SHP77 (cell line): ENCODE measurements at regions not wholly inside any gene's neighbourhood (a gene's known extent, or its start where the extent isn't known, plus 50 kb on each side); places are given as distances from the start of the nearest gene placed in this dataset.
"Not testable (repeated sequence)": the region's sequence is repeated elsewhere in the genome, so short reads cannot be mapped to it uniquely, and the experiment has no call there.

Experiments used
- DNase-seq, 2 experiments: peaks; one replicate each; lab custom pipeline; 2025; lab: John Stamatoyannopoulos, UW

GRCh38 chr1:96074876-96075577 is 646.6 kb upstream of the PTBP2 start:
- DNase-seq: no peak

- DNase-seq: no peak
These were observed 645.7 kb upstream of the PTBP2 start for GRCh38 chr1:96075704-96076455.

- no peak for DNase-seq
These were observed 645.0 kb upstream of the PTBP2 start for GRCh38 chr1:96076589-96076988.

GRCh38 chr1:96079581-96079980 is 642.0 kb upstream of the PTBP2 start:
- DNase-seq: no peak

- DNase-seq: peak in 1 of 2 experiments; percentile 3
These were observed 640.7 kb upstream of the PTBP2 start for GRCh38 chr1:96080925-96081324.

- DNase-seq: no peak
These were observed 633.9 kb upstream of the PTBP2 start for GRCh38 chr1:96087719-96088118.

GRCh38 chr1:96090134-96090533 is 631.5 kb upstream of the PTBP2 start:
- no peak for DNase-seq

GRCh38 chr1:96095849-96096612 is 625.6 kb upstream of the PTBP2 start:
- no peak for DNase-seq

GRCh38 chr1:96096613-96097321 is 624.8 kb upstream of the PTBP2 start:
- DNase-seq: no peak

GRCh38 chr1:96104506-96104905 is 617.1 kb upstream of the PTBP2 start:
- no peak for DNase-seq

- no peak for DNase-seq
These were observed 616.7 kb upstream of the PTBP2 start for GRCh38 chr1:96104906-96105305.

GRCh38 chr1:96116731-96117130 is 604.9 kb upstream of the PTBP2 start:
- no peak for DNase-seq

- no peak for DNase-seq
These were observed 591.2 kb upstream of the PTBP2 start for GRCh38 chr1:96130432-96130831.

GRCh38 chr1:96144636-96145035 is 576.9 kb upstream of the PTBP2 start:
- no peak for DNase-seq

- no peak for DNase-seq
These were observed 576.1 kb upstream of the PTBP2 start for GRCh38 chr1:96145492-96145891.

GRCh38 chr1:96152957-96153356 is 568.6 kb upstream of the PTBP2 start:
- not testable (repeated sequence) for DNase-seq

- no peak for DNase-seq
These were observed 564.5 kb upstream of the PTBP2 start for GRCh38 chr1:96157101-96157500.

GRCh38 chr1:96159379-96159778 is 562.2 kb upstream of the PTBP2 start:
- DNase-seq: no peak

GRCh38 chr1:96164053-96164452 is 557.5 kb upstream of the PTBP2 start:
- DNase-seq: no peak

- no peak for DNase-seq
These were observed 543.5 kb upstream of the PTBP2 start for GRCh38 chr1:96178053-96178452.

GRCh38 chr1:96183485-96183884 is 538.1 kb upstream of the PTBP2 start:
- DNase-seq: no peak

- DNase-seq: no peak
These were observed 537.7 kb upstream of the PTBP2 start for GRCh38 chr1:96183928-96184327.
